Pulmonary artery endothelial cell (primary cell): ENCODE measurements at regions not wholly inside any gene's neighbourhood (a gene's known extent, or its start where the extent isn't known, plus 50 kb on each side); places are given as distances from the start of the nearest gene placed in this dataset.
"Not testable (repeated sequence)": the region's sequence is repeated elsewhere in the genome, so short reads cannot be mapped to it uniquely, and the experiment has no call there.

Experiments used
- DNase-seq: peaks from one replicate; pipeline ENCODE4 v3.0.0-alpha.2; 2011; ENCODE audit warnings: low read depth, low spot score

- DNase-seq, result peak; percentile 4
Measured at GRCh38 chrX:25144043-25144940, 128.5 kb upstream of the ARX start.

GRCh38 chrX:25143596-25143995 lies 127.8 kb upstream of the ARX start:
- no peak for DNase-seq

- no peak for DNase-seq
Measured at GRCh38 chrX:25141684-25142083, 125.9 kb upstream of the ARX start.

GRCh38 chrX:25131055-25131454 lies 115.3 kb upstream of the ARX start:
- no peak for DNase-seq

- no peak for DNase-seq
Measured at GRCh38 chrX:25130619-25131018, 114.9 kb upstream of the ARX start.

- no peak for DNase-seq
Measured at GRCh38 chrX:25125483-25125882, 109.7 kb upstream of the ARX start.

GRCh38 chrX:25124391-25124790 lies 108.6 kb upstream of the ARX start:
- DNase-seq, result no peak

- DNase-seq, result no peak
Measured at GRCh38 chrX:25112156-25112555, 96.4 kb upstream of the ARX start.

GRCh38 chrX:25108481-25108880 lies 92.7 kb upstream of the ARX start:
- no peak for DNase-seq

- DNase-seq, result no peak
Measured at GRCh38 chrX:25105221-25105620, 89.5 kb upstream of the ARX start.

- no peak for DNase-seq
Measured at GRCh38 chrX:25096522-25097045, 80.8 kb upstream of the ARX start.

- not testable (repeated sequence) for DNase-seq
Measured at GRCh38 chrX:25091152-25091551, 75.4 kb upstream of the ARX start.

GRCh38 chrX:25084446-25084845 lies 68.7 kb upstream of the ARX start:
- DNase-seq, result no peak

- no peak for DNase-seq
Measured at GRCh38 chrX:25083661-25084060, 67.9 kb upstream of the ARX start.

- DNase-seq, result no peak
Measured at GRCh38 chrX:25079020-25079419, 63.3 kb upstream of the ARX start.

- DNase-seq, result no peak
Measured at GRCh38 chrX:25076941-25077500, 61.3 kb upstream of the ARX start.

- DNase-seq, result no peak
Measured at GRCh38 chrX:25072247-25072646, 56.5 kb upstream of the ARX start.

GRCh38 chrX:25070038-25070437 lies 54.3 kb upstream of the ARX start:
- no peak for DNase-seq

- no peak for DNase-seq
Measured at GRCh38 chrX:25069209-25069608, 53.4 kb upstream of the ARX start.

GRCh38 chrX:25068340-25068739 lies 52.6 kb upstream of the ARX start:
- no peak for DNase-seq

GRCh38 chrX:25067271-25068172 lies 51.8 kb upstream of the ARX start:
- no peak for DNase-seq

GRCh38 chrX:25066131-25066530 lies 50.4 kb upstream of the ARX start:
- DNase-seq, result no peak
